NCI-H2081 treated with DMSO at 0.1 percent for 48 hours (cell line): ENCODE measurements at regions not wholly inside any gene's neighbourhood (a gene's known extent, or its start where the extent isn't known, plus 50 kb on each side); places are given as distances from the start of the nearest gene placed in this dataset.

Experiments
- DNase-seq: peaks from one replicate; lab custom pipeline; 2025; lab: John Stamatoyannopoulos, UW

DNA sequence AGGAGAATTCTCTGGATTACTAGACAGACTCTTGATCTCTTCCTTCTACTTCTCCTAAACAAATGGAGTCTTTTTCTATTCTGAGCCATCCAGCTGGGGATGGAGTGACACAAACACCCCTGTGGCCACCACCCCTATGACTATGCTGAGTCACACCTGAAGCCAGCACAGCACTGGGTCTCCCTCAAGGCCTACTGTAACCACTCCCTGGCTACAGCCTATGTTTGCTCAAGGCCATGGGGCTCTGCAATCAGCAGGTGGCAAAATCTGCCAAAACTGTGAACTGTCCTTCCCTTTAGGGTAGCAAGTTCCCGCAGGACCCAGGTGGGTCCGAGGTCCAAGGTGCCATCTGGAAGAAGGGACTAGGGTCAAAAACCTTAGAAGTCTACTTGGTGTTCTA is 132.3 kb downstream of the TINAG start:
- no peak for DNase-seq

DNA sequence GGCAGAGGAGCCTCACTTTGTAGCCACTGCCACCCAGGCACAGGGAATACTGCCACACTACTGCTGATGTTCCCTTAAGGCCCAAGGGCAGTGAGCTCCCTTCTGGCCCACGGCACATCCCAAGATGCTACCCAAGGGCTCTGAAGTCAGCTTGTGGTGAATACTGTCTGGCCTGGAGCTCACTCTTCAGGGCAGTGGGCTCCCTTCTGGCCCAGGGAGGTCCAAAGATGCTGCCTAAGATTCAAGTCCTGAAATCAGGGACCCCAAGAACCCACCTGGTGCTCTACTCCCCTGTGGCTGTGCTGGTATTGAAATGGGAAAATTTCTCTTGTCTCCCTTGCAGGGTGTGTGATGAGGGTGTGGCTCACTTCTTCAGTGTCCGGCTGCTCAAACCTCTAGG is 132.8 kb downstream of the TINAG start:
- DNase-seq: no peak

DNA sequence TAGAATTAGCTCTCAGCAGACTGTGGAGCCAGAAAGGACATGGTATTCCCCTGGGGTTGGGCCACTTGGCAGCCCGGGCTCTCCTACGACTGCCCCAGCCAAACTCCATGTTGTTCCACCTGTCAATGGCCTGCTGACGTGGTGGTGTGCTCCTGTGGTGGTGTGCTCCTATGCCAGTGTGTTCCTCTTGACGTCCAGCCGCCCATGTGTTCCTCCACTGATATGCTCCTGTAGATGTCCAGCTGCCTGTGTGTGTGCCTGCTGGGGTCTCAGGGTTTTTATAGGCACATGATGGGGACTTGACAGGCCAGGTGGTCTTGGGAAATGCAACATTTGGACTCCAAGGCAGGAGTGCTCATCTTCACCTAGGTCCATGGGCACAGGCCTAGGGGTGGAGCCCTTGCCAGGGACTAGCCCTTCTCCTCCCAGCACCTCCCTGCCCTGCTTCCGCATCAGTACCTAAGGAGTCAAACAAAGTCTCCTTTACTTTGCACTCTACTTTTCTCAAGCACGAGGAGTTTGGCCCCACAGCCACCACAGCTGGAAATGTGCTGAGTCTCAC is 133.5 kb downstream of the TINAG start:
- DNase-seq: no peak

DNA sequence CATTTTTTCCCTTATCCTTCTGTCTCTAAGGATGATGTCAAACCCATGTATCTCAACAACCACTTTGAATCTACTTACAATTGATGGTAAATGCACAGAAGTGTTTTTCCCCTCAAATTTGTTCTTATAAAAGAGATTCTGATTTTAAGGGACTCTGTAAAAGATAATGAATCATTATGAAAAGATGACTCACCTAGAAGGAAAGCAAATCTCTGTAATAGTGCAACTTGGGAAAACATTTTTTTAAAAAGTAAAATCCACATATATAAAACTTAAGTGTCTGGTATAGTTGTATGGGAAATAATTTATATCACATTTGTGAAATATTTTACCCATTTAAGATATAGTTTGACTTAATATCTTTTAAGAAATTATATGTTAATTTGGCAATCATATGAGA is 137.0 kb downstream of the TINAG start:
- DNase-seq: no peak

DNA sequence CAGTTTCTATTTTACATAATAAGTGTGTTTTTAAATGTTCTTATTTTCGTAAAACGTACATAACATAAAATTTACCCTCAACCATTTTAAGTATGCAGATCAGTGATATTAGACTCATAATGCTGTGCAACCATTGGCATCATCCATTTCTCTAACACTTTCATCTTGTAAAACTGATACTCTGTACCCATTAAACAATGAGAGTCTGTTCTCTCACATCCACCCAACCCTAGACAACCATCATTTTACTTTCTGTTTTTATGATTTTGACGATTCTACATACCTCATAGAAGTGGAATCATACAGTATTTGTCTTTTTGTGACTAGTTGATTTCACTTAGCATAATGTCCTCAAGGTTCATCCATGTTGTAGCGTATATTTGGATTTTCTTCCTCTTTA is 140.4 kb downstream of the TINAG start:
- DNase-seq: no peak

DNA sequence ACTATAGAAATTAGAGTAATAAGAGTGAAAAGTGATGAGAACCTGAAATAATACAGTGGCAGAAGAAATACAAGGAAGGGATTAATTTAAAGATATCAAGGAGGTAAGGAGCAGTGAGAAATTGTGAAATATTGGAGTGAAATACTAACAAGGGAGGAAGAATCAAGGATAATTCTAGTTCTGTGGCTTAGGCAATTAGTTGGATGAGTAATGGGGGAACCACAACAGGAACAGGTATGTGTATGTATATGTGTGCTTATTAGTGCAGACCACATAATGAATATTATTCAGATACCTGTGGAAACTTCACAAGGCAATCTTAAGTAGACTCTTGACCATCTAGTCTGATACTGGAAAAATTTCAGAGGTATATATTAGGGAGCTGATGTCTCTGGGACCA is 143.3 kb downstream of the TINAG start:
- no peak for DNase-seq

DNA sequence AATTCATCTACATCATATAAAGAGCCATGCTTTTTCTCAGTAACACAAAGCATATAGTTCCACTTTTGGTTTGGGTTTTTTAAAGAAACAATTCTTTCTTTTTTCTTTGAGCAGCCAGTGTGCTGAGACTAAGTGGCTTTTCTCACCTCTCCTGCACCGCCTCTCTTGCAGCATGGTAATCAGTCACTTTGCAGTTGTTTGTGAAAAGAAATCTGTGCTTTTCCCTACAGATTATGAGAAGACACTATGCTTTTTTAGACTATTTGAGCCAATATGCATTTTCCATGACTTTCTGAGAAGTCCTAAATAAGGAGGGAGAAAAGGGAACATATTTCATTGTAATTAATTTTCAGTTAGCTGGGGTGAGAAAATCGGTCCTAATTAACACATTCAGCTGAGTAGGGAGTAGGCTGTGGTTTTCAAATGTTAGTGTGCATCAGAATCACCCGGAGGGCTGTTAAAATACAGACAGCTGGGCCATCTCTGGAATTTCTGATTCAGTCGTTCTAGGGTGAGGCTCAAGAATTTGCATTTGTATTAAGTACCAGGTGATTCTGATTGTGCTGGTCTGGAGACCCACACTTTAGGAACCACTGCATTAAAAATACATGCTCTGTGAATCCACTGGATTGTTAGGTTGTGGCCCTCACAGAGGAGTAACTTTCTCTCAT is 155.2 kb downstream of the TINAG start:
- no peak for DNase-seq

DNA sequence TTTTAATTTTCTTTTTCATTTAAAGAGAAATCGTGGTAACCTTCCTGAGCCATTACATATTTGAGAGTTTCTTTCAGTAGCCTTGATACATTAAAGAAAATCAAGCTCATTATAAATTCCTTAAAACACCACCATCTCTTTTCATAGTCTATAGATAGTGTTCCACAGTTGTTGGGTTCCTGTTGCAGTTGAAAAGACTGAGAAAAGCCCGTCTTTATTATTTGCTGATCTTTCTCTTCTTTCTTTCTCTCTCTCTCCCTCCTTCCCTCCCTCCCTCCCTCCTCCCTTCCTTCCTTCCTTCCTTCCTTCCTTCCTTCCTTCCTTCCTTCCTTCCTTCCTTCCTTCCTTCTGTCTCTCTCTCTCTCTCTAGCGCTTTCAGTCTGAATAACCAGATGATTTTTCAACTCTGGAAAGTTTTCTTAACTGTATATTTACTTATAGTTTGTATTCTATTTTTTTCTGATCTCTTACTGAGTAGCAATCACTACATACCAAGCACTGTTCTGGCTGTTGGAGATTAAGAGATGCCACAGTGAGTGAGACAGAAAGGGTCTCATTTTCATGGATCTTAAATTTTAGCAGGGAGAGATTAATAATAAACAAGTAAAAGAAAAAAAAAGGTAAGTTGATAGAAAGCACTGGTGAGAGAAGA is 157.5 kb downstream of the TINAG start:
- DNase-seq: no peak

DNA sequence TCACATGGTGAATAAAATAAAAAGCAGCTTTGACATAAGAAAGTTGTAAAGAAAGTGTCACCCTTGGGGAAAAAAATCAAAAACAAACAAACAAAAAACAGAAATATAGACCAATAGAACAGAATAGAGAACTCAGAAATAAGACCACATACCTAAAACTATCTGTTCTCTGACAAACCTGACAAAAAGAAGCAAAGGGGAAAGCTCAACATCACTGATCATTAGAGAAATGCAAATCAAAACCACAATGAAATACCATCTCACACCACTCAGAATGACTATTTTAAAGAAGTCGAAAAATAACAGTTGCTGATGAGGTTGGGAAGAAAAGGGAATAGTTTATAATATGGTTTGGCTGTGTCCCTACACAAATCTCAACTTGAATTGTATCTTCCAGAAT is 159.1 kb downstream of the TINAG start:
- DNase-seq: no peak

DNA sequence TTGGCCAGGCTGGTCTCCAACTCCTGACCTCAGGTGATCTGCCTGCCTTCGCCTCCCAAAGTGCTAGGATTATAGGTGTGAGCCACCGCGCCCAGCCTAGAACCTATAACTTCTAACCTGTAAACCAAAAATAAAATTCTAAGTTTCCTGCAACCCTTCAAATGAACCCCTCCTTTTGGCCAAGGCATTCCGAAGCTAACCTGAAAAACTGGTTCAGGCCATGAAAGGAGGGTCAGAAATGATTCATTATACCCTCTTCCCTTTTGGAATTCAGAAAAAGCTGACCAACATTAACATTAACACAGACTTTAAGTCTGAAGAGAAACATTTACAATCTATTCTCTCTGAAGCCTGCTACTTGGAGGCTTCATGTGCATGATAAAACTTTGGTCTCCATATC is 165.1 kb downstream of the TINAG start:
- no peak for DNase-seq

DNA sequence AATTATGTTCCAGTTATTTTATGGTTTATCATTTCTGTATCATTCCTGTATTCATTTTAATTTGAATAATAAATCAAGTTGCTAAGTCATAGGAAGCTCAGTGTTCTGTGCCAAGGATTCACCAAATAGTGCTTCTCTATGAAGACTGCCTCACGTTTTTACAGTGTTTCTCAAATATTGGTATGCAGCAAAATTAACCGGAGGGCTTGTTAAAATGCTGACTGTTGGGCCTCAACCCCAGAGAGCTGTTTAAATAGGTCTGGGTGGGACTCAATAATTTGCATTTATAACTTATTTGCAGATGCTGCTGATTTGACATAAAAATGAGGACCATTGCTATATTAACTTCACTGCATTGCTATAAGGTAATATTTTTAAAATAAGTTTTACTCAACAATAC is 166.7 kb downstream of the TINAG start:
- DNase-seq: no peak

DNA sequence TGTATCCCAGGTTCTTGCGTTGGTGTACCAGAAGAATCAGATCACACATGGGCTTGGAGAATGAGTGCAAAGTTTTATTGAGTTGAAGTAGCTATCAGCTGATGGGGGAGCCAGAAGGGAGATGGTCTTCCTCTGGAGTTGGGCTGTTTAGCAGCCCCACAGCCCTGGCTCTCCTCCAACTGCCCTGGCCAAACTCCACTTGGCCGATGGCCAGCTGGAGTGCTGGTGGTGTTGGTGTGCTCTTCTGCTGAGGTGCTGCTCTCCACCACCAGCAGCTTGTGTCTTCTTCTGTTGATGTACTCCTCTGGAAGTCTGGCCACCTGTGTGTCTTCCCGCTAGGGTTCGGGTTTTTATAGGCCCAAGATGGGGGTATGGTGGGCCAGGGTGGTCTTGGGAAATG is 172.8 kb downstream of the TINAG start:
- no peak for DNase-seq

DNA sequence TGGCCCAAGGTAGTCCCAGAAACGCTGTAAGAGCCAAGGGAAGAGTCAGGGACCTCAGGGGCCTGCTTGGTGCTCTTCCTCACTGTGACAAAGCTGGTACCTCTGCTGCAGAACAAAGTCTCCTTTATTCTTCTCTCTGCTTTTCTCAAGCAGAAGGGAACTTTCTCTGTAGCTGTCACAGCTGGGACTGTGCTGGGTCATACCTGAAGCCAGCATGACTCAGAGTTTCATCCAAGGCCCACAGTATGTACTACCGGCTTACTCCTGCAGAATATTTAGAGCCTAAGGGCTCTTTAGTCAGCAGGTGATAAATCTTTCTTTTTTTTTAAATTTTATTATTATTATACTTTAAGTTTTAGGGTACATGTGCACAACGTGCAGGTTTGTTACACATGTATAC is 183.2 kb downstream of the TINAG start:
- DNase-seq: no peak

DNA sequence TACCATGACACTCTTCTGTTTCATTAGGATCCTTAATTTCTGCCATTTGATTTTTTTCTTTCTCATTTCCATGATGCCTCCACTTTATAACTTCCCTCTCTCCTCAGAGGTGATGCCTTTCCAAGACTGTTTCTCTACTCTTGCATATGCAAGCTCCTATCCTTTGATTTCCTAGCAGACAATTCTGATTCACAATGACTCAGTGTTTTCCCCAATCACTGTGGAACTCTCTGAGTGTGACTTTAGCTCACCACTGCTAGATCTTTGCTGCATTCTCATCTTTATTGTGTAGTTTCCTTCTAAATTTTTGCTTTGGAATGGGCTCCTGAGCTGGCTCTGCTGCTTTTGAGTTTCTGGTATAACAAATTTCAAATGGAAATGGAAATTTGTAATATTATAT is 184.9 kb downstream of the TINAG start:
- DNase-seq: no peak

DNA sequence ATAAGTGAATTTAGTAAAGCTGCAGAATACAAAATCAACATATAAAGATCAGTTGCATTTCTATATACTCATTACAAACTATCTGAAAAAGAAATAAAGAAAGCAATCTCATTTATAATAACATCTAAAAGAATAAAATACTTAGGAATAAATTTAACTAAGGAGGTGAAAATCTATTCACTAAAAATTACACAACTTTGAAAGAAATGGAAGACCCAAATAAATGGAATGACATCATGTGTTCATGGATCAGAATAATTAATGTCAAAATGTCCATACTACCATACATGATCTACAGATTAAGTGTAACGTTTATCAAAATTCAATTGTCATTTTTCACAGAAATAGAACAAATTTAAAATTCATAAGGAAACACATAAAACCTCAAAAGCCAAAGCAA is 194.9 kb downstream of the TINAG start:
- DNase-seq: no peak

DNA sequence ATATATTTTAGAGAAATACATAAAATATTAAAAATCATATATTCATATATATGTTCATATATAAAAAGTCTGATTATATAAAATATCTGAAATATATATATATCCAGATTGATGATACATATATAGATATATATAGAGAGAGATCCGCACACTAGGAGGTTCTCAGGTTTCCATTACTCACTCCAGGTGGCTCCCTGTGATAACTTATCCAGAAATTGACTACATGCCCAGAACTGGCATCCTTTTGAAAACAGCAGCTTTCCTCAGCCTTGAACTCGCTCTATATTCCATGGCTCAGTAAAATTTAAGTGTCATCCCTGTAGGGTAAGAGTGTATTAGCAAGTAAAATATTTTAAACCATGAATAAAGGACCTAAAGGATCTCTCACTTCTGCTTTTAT is 206.8 kb downstream of the TINAG start:
- DNase-seq: peak; percentile 22

DNA sequence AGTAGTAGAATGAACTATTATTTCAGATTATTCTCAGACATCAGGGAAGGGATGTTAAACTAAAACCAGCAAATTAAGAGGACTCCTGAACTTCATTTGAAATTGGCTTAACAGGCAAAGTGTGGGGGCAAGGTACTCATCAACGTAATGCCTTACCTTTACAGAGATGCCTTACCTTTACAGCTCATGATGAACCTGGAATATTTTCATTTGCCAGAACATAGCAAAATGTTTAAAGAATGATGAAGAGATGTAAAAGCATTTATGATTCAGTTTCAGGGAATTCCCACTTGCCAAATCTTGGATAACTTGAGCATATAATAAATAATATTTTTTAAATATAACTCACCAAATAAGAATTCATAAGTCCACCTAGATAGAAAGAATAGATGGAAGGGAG is 207.5 kb downstream of the TINAG start:
- DNase-seq: no peak

DNA sequence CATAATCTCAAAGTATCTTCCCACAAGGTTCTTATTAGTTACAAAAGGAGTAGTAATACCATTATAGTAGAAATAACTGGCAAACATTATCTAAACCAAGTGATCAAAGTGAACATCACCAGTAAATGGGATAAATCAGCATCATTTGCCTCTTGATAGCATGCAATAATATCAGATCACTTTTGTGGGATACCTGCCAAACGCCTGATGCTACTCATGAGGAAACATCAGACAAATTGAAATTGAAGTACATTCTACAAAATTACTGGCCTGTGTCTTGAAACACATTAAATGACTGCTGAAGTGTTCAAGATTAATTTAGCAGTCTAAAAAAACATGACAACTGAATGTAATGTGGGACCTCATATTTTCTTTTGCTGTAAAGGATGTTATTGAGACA is 208.1 kb downstream of the TINAG start:
- DNase-seq: no peak

DNA sequence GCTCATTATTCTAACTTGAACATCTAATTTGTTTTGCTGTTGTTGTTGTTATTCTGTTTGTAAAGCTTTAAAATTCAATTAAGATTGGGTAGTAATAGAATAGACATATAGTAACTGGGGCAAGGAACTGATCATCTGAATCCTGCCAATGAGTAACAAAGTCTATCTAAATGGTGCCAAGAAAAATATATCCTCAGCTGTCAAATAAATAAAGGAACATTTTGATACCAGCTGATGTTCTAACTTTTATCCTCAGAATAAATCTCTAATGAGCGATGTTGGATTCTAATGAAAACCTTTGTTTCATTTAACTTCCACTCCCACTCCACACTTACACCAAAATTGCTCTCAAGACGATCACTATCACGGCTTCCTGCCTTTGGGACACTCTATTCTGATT is 210.9 kb downstream of the TINAG start:
- no peak for DNase-seq

DNA sequence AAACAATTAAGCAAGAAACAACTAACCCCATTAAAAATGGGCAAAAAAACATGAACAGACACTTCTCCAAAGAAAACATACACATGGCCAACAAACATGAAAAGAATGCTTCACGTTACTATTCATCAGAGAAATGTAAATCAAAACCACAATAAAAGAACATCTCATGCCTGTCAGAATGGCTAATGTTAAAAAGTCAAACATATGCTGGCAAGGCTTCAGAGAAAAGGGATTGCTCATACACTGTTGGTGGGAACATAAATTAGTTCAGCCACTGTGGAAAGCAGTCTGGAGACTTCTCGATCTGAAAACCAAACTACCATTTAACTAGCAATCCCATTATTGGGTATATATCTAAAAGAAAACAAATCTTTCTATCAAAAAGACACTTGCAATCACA is 217.5 kb downstream of the TINAG start:
- DNase-seq: no peak

DNA sequence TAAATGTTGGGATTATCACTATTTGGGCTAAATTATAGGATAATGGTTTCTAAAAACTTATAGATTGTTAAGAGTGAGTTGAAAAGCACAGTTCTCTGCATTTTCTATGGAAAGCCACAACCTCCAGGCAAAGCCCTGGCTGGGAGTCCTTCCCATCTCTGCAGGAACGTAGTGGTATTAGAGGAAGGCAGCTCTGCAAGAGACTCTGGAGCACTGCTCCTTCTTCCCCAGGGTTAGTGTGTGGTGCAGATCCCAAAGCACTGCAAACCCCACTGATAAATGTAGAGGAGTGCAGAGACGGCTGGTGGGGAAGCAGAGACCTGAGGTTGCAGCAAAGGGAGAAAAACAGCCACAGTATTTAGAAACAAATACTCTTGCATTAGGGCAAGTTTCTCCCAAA is 225.3 kb downstream of the TINAG start:
- DNase-seq: no peak

DNA sequence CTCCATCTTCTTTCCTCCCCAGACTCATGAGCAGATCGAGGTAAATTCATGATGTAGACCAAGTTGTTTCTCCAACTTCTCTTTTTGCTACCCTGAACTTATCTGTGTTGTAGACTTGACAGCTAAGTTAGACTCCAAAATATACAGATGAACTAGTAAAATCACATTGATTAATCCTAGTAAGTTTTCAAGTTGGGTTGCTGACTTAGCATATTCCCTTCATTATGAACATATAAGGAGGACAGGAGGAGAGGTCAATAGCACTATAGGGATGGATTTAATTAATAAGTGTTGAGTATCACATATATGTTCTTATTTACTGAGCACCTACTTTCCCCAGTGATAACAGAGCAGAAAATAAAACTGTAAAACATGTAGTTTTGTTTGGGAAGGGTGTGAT is 227.3 kb downstream of the TINAG start:
- no peak for DNase-seq

DNA sequence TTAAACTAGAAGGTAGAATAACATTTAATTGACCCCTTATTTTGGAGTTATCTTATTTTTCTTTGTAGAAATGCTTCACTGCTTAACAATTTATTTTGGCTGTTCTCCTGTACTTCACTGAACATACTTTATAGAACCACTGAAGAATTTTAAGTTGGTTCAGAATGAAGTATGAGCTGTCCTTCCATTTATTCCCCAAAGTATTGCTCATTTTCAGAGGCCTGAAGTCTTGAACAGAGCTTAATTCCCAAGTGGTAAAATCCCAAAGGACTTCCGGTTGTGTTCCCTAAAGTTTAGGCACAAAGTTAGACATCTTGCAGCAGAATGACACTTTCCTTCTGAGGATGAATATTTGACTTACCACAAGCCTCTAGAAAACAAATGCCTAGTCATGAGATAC is 233.3 kb downstream of the TINAG start:
- no peak for DNase-seq

DNA sequence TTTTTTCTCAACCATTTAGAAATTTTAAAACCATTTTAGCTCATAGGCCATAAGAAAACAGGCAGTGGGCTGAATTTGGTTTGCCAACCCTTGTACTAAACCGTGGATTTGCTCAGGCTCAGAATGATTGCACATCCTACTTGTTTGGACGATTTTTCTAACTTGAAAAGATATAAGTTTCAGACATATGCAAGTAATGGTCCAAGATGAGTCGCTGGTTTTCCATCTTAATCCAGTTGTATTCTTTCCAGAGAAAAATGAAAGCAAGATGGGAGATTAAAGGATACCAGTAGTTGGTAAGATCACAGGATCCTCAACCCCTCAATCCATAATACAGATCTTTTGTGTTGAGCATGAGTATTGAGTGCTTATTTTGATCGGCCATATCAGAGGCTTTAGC is 250.9 kb downstream of the TINAG start:
- no peak for DNase-seq
